ENCODE measurements at regions not wholly inside any gene's neighbourhood (a gene's known extent, or its start where the extent isn't known, plus 50 kb on each side); places are given as distances from the start of the nearest gene placed in this dataset.

DNA sequence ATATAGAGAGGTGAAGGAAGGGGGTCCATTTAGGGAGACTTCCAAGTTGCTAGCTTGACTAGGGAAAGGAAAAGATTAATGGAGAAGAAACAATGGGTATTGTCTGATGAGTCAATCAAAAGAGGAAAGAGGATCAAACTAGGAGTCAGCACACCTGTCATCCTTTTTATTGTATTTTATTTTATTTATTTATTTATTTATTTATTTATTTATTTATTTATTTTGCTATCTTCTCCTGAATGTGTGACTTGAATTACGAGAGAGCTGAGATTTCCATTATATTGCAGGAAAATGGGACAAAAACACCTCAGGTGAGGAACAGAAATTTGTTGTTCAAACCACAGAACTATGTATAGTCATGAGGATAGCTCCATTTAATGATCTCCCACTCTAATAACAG is 58.9 kb downstream of the NUDT11 start:
- no peak for DNase-seq (ENCODE audit: low read depth, low spot score)
- TF ChIP-seq FOXP2 (optimal IDR thresholded peaks at IDR 0.05; ENCODE audit: control extremely low read depth, extremely low read length, insufficient read depth) (no peak), POLR2AphosphoS5 (IDR thresholded peaks at IDR 0.05; ENCODE audit: borderline replicate concordance, low read depth, low read length) (no peak), EZH2 (IDR thresholded peaks at IDR 0.05) (no peak)

DNA sequence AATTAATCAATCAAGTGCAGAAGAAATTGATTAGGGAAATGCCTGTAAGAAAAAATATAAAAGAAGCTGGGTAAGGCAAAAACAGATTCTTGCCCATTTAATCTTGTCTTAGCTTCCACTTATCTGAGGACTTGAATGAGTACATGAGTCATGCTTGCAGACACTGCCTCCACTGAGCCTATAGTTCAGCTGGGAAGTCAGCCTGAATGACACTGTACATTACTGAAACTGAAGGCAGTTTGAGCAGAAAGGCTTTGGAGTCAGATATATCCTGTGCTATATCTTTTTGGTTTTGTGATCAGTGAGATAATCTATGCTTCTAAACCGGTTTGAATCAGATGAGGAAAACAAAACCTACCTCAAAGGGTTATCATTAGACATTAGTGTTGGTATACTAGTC is 61.3 kb downstream of the NUDT11 start:
- no peaks in the 10 kb centered on the region for H3K9me3 ChIP-seq (ENCODE audit: low read depth, low read length)

More for the DNA sequence above, 58.9 kb downstream of the NUDT11 start:
- H3K36me3 ChIP-seq (ENCODE audit: insufficient read depth, low read length): no peaks in the 10 kb centered on the region
- H3K4me3 ChIP-seq: no peak overlapping the region
- H3K27ac ChIP-seq: no peak overlapping the region
- H3K9ac ChIP-seq (ENCODE audit: insufficient read length): no peak overlapping the region
- H3K9me3 ChIP-seq (ENCODE audit: low read depth, low read length): no peaks in the 10 kb centered on the region

DNA sequence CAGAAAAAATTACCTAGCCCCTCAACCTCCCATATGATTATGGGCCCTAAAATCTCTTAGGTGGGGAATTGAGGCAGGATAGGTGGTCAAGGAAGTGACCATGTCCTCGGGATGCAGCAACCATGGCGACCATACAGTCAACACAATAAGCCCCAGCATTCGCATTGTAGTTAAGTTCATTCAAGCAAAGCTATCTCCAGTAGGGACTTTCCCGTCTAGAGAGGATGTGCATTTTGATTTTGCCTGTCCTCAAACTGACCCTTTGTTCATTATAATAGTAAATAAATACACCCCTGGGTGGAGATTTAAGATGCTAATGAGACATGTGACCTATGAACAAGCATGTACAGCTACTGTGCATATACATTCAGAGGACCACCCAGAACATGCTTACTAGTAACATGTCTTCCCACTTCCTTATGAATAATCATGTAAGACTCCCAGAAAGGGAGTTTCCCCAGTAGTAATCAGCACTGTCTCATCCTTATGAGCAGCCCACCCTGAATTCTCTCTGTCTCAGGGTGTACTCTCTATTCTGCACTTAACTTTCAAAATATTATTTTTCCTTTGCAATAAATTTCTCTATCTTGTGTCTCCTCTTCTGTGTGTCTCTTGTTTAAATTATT is 74.3 kb downstream of the NUDT11 start:
- Histone ChIP-seq H3K4me3 (no peak overlapping the region), H3K27ac (no peak overlapping the region), H3K36me3 (ENCODE audit: insufficient read depth, low read length) (no peaks in the 10 kb centered on the region), H3K9me3 (ENCODE audit: low read depth, low read length) (no peaks in the 10 kb centered on the region), H3K9ac (ENCODE audit: insufficient read length) (no peak overlapping the region)
- no peak for DNase-seq (ENCODE audit: low read depth, low spot score)
- TF ChIP-seq EZH2 (IDR thresholded peaks at IDR 0.05) (no peak), POLR2AphosphoS5 (IDR thresholded peaks at IDR 0.05; ENCODE audit: borderline replicate concordance, low read depth, low read length) (no peak), FOXP2 (optimal IDR thresholded peaks at IDR 0.05; ENCODE audit: control extremely low read depth, extremely low read length, insufficient read depth) (no peak)

More for the DNA sequence above, 61.3 kb downstream of the NUDT11 start:
- no peak for DNase-seq (ENCODE audit: low read depth, low spot score)
- Histone ChIP-seq H3K36me3 (ENCODE audit: insufficient read depth, low read length) (no peaks in the 10 kb centered on the region), H3K9ac (ENCODE audit: insufficient read length) (no peak overlapping the region), H3K4me3 (no peak overlapping the region), H3K27ac (no peak overlapping the region)
- TF ChIP-seq EZH2 (IDR thresholded peaks at IDR 0.05): no peak
- TF ChIP-seq FOXP2 (optimal IDR thresholded peaks at IDR 0.05; ENCODE audit: control extremely low read depth, extremely low read length, insufficient read depth): no peak
- no peak for TF ChIP-seq POLR2AphosphoS5 (IDR thresholded peaks at IDR 0.05; ENCODE audit: borderline replicate concordance, low read depth, low read length)

DNA sequence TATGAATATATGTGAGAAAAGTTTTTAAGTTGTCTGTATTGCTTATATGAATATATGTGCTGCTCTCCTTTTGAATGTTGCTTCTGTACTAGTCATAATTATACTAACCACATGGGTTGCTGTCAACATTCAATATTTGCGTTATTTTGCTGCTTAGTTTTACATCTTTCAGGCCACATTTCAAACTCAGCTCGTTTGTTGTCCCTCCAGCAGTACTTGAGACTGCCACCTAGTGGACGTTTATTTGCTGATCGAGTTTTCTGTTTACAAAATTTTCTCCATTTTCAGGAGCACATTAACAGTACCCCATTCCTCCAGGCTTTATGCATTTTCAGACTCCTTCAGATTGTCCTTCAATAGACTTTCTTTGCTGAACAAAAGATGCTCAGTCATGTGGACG is 75.8 kb downstream of the NUDT11 start:
- Histone ChIP-seq H3K9me3 (ENCODE audit: low read depth, low read length) (no peaks in the 10 kb centered on the region), H3K27ac (no peak overlapping the region), H3K9ac (ENCODE audit: insufficient read length) (no peak overlapping the region), H3K4me3 (no peak overlapping the region), H3K36me3 (ENCODE audit: insufficient read depth, low read length) (no peaks in the 10 kb centered on the region)
- TF ChIP-seq POLR2AphosphoS5 (IDR thresholded peaks at IDR 0.05; ENCODE audit: borderline replicate concordance, low read depth, low read length) (no peak), FOXP2 (optimal IDR thresholded peaks at IDR 0.05; ENCODE audit: control extremely low read depth, extremely low read length, insufficient read depth) (no peak), EZH2 (IDR thresholded peaks at IDR 0.05) (no peak)
- no peak for DNase-seq (ENCODE audit: low read depth, low spot score)

DNA sequence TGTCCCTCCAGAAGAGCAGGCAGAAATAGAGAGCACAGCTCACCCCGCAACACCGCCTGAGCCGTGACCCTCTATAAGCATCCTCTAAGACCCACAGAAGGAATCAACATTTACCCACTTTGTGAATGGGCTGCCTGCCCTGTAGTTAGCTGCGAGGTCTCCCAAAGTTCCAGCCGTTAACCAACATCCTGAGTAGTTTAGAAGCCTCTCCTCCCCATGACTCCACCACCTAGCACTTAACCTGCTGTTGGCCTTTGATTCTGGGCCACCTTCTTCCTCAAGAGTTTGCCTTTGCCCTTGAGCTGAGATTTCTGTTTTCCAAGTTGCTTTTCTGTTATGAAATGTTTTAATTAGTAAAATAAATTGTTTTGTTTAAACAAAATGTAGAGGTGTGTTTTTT is 75.8 kb downstream of the NUDT10 start:
- Histone ChIP-seq H3K9me3 (ENCODE audit: low read depth, low read length) (no peaks in the 10 kb centered on the region), H3K27ac (no peak overlapping the region), H3K36me3 (ENCODE audit: insufficient read depth, low read length) (no peaks in the 10 kb centered on the region), H3K4me3 (no peak overlapping the region), H3K9ac (ENCODE audit: insufficient read length) (no peak overlapping the region)
- no peak for DNase-seq (ENCODE audit: low read depth, low spot score)
- no peak for TF ChIP-seq FOXP2 (optimal IDR thresholded peaks at IDR 0.05; ENCODE audit: control extremely low read depth, extremely low read length, insufficient read depth)
- no peak for TF ChIP-seq POLR2AphosphoS5 (IDR thresholded peaks at IDR 0.05; ENCODE audit: borderline replicate concordance, low read depth, low read length)
- no peak for TF ChIP-seq EZH2 (IDR thresholded peaks at IDR 0.05)

DNA sequence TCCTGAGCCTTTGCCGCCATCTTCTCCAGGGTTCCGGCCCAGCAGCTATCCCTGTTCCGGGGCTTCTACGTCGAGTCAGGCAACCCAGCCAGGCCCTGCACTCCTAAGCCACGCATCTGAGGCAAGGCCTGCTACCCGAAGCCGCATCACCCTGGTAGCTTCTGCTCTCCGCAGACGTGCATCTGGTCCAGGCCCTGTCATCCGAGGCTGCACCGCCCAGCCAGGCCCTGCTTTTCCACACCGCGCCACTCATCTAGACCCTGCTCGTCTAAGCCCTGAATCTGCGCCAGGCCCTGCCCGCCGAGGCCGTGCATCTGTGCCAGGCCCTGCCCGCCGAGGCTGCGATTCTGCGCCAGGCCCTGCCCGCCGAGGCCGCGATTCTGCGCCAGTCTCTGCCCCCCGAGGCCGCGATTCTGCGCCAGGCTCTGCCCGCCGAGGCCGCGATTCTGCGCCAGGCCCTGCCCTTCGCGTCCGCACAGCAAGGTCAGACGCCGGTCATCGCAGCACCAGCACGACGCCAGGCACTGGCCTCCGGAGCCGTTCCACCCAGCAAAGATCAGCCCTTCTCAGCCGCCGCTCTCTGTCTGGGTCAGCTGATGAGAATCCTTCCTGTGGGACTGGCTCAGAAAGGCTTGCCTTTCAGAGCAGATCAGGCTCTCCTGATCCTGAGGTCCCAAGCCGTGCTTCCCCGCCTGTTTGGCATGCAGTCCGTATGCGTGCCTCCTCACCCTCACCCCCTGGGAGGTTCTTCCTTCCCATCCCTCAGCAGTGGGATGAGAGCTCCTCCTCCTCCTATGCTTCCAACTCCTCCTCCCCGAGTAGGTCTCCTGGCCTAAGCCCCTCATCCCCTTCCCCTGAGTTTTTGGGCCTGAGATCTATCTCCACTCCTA is 75.1 kb downstream of the NUDT10 start:
- DNase-seq (ENCODE audit: low read depth, low spot score): no peak
- Histone ChIP-seq H3K9ac (ENCODE audit: insufficient read length) (no peak overlapping the region), H3K36me3 (ENCODE audit: insufficient read depth, low read length) (no peaks in the 10 kb centered on the region), H3K9me3 (ENCODE audit: low read depth, low read length) (no peaks in the 10 kb centered on the region), H3K4me3 (no peak overlapping the region), H3K27ac (no peak overlapping the region)
- TF ChIP-seq FOXP2 (optimal IDR thresholded peaks at IDR 0.05; ENCODE audit: control extremely low read depth, extremely low read length, insufficient read depth) (no peak), EZH2 (IDR thresholded peaks at IDR 0.05) (no peak), POLR2AphosphoS5 (IDR thresholded peaks at IDR 0.05; ENCODE audit: borderline replicate concordance, low read depth, low read length) (no peak)

DNA sequence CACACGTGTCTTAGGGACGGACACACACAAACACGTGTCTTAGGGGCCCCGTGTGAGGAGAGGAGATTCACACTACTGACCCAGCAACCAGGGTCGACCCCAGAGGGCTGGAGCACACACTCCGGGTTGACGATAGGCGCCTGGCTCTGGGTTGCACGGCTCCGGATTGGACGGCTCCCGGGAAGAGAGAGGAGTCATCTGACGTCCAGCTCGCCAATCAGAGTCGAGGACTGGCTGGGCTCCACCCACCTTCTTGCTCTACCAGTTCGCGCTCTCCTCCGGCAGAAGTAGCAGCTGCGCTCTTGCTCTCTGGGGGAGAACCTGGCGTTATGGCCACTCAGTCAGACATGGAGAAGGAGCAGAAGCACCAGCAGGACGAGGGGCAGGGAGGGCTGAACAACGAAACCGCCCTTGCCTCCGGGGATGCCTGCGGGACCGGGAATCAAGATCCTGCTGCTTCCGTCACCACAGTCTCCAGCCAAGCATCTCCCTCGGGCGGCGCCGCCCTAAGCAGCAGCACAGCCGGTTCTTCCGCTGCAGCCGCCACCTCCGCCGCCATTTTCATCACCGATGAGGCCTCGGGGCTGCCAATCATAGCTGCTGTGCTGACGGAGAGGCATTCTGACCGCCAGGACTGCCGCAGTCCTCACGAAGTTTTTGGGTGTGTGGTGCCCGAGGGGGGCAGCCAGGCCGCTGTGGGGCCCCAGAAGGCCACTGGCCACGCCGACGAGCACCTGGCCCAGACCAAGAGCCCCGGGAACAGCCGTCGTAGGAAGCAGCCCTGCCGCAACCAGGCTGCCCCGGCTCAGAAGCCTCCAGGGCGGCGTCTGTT is 74.3 kb downstream of the NUDT10 start:
- DNase-seq (ENCODE audit: low read depth, low spot score): no peak
- TF ChIP-seq POLR2AphosphoS5 (IDR thresholded peaks at IDR 0.05; ENCODE audit: borderline replicate concordance, low read depth, low read length) (no peak), FOXP2 (optimal IDR thresholded peaks at IDR 0.05; ENCODE audit: control extremely low read depth, extremely low read length, insufficient read depth) (no peak), EZH2 (IDR thresholded peaks at IDR 0.05) (no peak)
- Histone ChIP-seq H3K27ac (no peak overlapping the region), H3K9ac (ENCODE audit: insufficient read length) (no peak overlapping the region), H3K4me3 (no peak overlapping the region), H3K9me3 (ENCODE audit: low read depth, low read length) (no peaks in the 10 kb centered on the region), H3K36me3 (ENCODE audit: insufficient read depth, low read length) (no peaks in the 10 kb centered on the region)

DNA sequence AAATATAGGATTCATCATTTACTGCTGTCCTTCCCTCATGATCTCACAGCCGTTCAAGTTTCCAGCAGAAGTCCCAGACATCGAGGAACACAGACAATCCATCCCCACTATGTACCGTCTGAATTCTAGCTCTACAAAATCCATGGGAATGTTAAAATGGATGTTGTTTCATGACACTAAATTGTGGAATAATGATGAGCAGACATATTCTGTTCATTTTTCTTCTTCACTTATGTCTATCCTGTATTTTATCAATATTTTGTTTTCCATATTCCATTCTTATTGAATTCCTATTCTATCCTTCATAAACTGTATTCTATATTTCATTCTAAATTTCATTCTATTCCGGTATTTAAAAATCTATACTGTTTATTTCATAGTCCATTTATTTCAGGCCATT is 71.8 kb downstream of the NUDT10 start:
- Histone ChIP-seq H3K9me3 (ENCODE audit: low read depth, low read length) (no peaks in the 10 kb centered on the region), H3K36me3 (ENCODE audit: insufficient read depth, low read length) (no peaks in the 10 kb centered on the region), H3K4me3 (no peak overlapping the region), H3K9ac (ENCODE audit: insufficient read length) (no peak overlapping the region), H3K27ac (no peak overlapping the region)
- DNase-seq (ENCODE audit: low read depth, low spot score): no peak
- no peak for TF ChIP-seq FOXP2 (optimal IDR thresholded peaks at IDR 0.05; ENCODE audit: control extremely low read depth, extremely low read length, insufficient read depth)
- TF ChIP-seq EZH2 (IDR thresholded peaks at IDR 0.05): no peak
- no peak for TF ChIP-seq POLR2AphosphoS5 (IDR thresholded peaks at IDR 0.05; ENCODE audit: borderline replicate concordance, low read depth, low read length)
